AG09309 (cell line): ENCODE measurements at regions not wholly inside any gene's neighbourhood (a gene's known extent, or its start where the extent isn't known, plus 50 kb on each side); places are given as distances from the start of the nearest gene placed in this dataset.
"Not testable (repeated sequence)": the region's sequence is repeated elsewhere in the genome, so short reads cannot be mapped to it uniquely, and the experiment has no call there.

Experiments used
- DNase-seq: peaks from one replicate; pipeline ENCODE4 v3.0.0-alpha.2; 2010; ENCODE audit warnings: low read depth
- H3K4me3 ChIP-seq: 2 replicates; pipeline ENCODE4 v1.5.1; 2011; ENCODE audit warnings: mild to moderate bottlenecking, low read depth, low read length, moderate library complexity; ENCODE audit not compliant: control insufficient read depth
- CTCF ChIP-seq: IDR thresholded peaks from 2 replicates; pipeline ENCODE4 v1.5.1; 2011; ENCODE audit warnings: mild to moderate bottlenecking, low read depth, low read length, inconsistent platforms; ENCODE audit not compliant: insufficient read depth, control insufficient read depth; ENCODE audit errors: missing control alignments

DNA sequence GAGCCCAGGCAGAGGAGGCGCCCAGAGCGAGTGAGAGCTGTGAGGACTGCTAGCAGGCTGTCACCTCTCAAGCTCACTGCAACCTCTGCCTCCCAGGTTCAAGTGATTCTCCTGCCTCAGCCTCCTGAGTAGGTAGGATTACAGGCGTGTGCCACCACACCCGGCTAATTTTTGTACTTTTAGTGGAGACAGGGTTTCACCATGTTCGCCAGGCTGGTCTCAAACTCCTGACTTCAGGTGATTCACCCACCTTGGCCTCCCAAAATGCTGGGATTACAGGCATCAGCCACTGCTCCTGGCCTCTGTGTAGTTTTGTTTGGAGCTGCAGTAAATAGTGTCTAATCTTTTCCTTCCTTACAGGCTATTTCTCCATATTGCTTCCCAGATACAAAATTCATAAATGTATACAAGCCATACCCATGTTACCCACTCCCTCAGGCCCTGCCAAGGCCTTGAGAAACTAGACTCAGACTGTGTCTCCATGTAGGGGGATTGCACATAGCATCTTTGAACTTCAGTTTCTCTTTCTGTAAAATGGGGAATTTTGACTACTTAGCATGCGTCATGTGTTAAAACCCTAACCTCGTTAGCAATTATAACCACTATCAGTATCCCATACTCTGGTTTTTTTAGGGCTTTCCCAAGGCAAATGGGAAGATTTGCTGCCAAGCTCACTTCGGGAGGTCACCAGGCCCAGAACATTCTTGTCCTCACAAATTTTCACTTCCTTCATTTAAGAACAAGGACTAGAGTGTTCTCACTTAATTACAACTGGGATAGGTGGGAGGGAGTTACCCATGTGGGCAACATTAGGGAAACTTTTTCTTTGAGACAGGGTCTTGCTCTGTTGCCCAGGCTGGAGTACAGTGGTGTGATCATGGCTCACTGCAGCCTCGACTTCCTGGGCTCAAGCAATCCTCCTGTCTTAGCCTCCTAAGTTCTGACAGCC is 67.3 kb upstream of the DDR1 start:
- DNase-seq = no peak
- no peak for TF ChIP-seq CTCF
- no peak overlapping the region for H3K4me3 ChIP-seq

- DNase-seq, H3K4me3 ChIP-seq: not testable (repeated sequence)
Observed at GRCh38 chr6:30816296-30816695, 68.0 kb upstream of the DDR1 start.

DNA sequence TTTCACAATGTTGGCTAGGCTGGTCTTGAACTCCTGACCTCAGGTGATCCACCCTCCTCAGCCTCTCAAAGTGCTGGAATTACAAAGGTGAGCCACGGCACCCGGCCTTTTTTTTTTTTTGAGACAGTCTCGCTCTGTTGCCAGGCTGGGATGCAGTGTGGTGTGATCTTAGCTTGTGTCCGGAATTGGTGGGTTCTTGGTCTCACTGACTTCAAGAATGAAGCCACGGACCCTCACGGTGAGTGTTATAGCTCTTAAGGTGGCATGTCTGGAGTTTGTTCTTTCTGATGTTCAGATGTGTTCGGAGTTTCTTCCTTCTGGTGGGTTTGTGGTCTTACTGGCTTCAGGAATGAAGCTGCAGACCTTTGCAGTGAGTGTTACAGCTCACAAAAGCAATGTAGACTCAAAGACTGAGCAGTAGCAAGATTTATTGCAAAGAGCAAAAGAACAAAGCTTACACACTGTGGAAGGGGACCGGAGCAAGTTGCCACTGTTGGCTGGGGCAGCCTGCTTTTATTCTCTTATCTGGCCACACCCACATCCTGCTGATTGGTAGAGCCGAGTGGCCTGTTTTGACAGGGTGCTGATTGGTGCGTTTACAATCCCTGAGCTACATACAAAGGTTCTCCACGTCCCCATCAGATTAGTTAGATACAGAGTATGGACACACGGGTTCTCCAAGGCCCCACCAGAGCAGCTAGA is 69.1 kb upstream of the DDR1 start:
- H3K4me3 ChIP-seq, DNase-seq: not testable (repeated sequence)

DNA sequence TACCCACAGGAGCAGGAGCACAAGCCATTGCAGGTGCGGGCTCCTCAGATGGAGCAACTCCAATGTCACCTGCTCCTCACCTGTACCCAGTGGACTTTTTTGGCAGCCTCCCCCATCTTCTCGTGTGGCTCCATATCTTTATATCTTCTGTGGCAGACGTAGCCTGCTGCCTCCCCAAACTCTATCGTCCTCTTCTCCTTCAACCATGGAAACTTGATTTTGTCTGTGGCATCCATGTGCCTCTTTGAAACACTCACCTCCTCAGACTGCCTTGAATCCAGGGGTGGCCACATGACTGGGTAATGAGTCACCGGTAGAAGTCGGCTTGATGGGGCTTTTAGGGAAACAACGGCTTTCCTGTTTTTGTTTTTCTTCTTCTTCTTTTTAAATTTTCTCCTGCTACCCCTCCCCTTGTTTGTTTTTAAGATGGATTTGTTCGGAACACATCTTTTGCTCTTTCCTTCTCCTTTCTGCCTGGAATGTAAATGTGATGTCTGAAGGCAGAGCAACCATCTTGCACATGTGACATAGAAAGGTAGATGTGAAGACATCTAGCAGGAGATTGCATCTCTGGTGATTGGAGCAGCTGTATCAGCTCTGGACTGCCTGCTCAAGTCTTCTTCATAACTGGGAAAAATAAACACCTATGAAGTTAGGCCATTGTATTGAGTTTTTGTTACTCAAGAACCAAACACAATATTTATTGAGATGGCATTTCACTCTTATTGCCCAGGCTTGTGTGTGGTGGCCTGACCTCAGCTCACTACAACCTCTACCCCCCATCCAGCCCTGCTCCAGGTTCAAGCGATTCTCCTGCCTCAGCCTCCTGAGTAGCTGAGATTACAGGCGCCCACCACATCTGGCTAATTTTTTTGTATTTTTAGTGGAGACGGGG is 69.9 kb upstream of the DDR1 start:
- no peak overlapping the region for H3K4me3 ChIP-seq
- no peak for TF ChIP-seq CTCF
- no peak for DNase-seq

DNA sequence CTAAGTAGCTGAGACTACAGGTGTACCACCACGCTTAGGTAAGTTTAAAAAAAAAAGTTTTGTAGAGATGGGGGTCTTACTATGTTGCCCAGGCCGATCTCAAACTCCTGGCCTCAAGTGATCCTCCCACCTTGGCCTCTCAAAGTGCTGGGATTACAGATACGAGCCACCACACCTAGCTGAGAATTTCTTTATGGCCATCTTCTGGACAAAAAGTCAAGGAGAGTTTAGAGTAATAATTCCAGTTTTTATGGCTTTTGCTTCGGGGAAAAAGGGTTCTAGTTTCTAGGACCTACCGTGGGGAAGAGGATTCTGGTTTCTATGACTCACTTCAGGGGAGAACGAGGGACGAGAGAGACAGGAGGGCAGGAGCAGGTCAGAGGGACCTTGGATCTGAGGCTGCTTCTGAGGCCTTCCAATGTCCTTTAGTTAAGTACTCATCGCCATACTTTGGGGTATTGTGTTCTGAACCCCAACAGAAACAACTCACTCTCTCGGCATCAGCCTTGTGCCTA is 69.3 kb upstream of the IER3 start:
- no peak for TF ChIP-seq CTCF
- DNase-seq = no peak
- no peak overlapping the region for H3K4me3 ChIP-seq

- TF ChIP-seq CTCF = no peak
- no peak for DNase-seq
- H3K4me3 ChIP-seq = no peak overlapping the region
Observed at GRCh38 chr6:30810813-30811339, 66.5 kb upstream of the IER3 start.

DNA sequence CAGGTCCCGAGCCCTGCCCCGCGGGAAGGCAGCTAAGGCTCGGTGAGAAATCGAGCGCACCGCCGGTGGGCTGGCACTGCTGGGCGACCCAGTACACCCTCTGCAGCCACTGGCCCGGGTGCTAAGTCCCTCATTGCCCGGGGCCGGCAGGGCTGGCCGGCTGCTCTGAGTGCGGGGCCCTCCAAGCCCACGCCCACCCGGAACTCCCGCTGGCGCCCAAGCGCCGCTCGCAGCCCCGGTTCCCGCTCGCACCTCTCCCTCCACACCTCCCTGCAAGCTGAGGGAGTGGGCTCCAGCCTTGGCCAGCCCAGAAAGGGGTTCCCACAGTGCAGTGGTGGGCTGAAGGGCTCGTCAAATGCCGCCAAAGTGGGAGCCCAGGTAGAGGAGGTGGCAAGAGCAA is 63.2 kb upstream of the IER3 start:
- DNase-seq = not testable (repeated sequence)

More for the DNA sequence above, 63.2 kb upstream of the IER3 start:
- H3K4me3 ChIP-seq = not testable (repeated sequence)
